Hepatocyte (in vitro differentiated cells): ENCODE measurements at regions not wholly inside any gene's neighbourhood (a gene's known extent, or its start where the extent isn't known, plus 50 kb on each side); places are given as distances from the start of the nearest gene placed in this dataset.

ENCODE experiments used
- DNase-seq: peaks from one replicate; pipeline ENCODE4 v3.0.0-alpha.2; 2016; ENCODE audit warnings: low spot score
- H2AFZ ChIP-seq: fragments of 200-600 bp; sonication (generic); 2 replicates; pipeline ENCODE4 v1.6.0; 2016; ENCODE audit warnings: antibody characterized with exemption, mild to moderate bottlenecking
- H3K27ac ChIP-seq: fragments of 200-600 bp; sonication (generic); 2 replicates; pipeline ENCODE4 v1.5.1; 2016; ENCODE audit warnings: mild to moderate bottlenecking
- H3K27me3 ChIP-seq: fragments of 200-600 bp; sonication (generic); 2 replicates; pipeline ENCODE4 v1.6.1; 2016
- H3K36me3 ChIP-seq: fragments of 200-600 bp; sonication (generic); replicated peaks from 2 replicates; pipeline ENCODE4 v1.5.1; 2016; ENCODE audit warnings: low read depth; ENCODE audit not compliant: insufficient read depth
- H3K4me1 ChIP-seq: fragments of 200-600 bp; sonication (generic); 2 replicates; pipeline ENCODE4 v1.5.1; 2016; ENCODE audit warnings: mild to moderate bottlenecking, moderate library complexity; ENCODE audit not compliant: insufficient read depth
- H3K4me2 ChIP-seq: fragments of 200-600 bp; sonication (generic); 2 replicates; pipeline ENCODE4 v1.6.0; 2016
- H3K4me3 ChIP-seq: fragments of 200-600 bp; sonication (generic); 2 replicates; pipeline ENCODE4 v1.5.1; 2016; ENCODE audit warnings: mild to moderate bottlenecking
- H3K79me2 ChIP-seq: fragments of 200-600 bp; sonication (generic); 2 replicates; pipeline ENCODE4 v1.6.0; 2017; ENCODE audit warnings: mild to moderate bottlenecking
- H3K9me2 ChIP-seq: fragments of 200-600 bp; sonication (generic); replicated peaks from 2 replicates; pipeline ENCODE4 v1.6.0; 2017; ENCODE audit warnings: mild to moderate bottlenecking; ENCODE audit not compliant: insufficient read depth
- H3K9me3 ChIP-seq: fragments of 200-600 bp; sonication (generic); 2 replicates; pipeline ENCODE4 v1.5.1; 2016; ENCODE audit warnings: low read depth, mild to moderate bottlenecking
- H4K20me1 ChIP-seq: fragments of 200-600 bp; sonication (generic); 2 replicates; pipeline ENCODE4 v1.6.0; 2016; ENCODE audit warnings: mild to moderate bottlenecking; ENCODE audit not compliant: insufficient read depth, poor library complexity, severe bottlenecking
- EZH2 ChIP-seq: fragments of 200-600 bp; sonication (generic); IDR thresholded peaks from 2 replicates; pipeline ENCODE4 v1.6.1; 2016; ENCODE audit warnings: antibody characterized with exemption, mild to moderate bottlenecking, borderline replicate concordance
- EZH2phosphoT487 ChIP-seq: fragments of 200-600 bp; sonication (generic); IDR thresholded peaks from one replicate; pipeline ENCODE4 v1.6.1; 2018; ENCODE audit warnings: antibody characterized with exemption, mild to moderate bottlenecking, low read depth, moderate library complexity; ENCODE audit not compliant: unreplicated experiment, severe bottlenecking
- WGBS: methylation state at CpG from one replicate; pipeline ENCODE4 v1.1.6; 2016; ENCODE audit warnings: low lambda C conversion rate; ENCODE audit errors: missing lambda C conversion rate; 5-methylcytosine and 5-hydroxymethylcytosine counted together
- TF ChIP-seq, protein P1 (sequence below): fragments of 200-600 bp; sonication (generic); IDR thresholded peaks from 2 replicates; pipeline ENCODE4 v1.5.1; 2016; ENCODE audit warnings: antibody characterized with exemption, mild to moderate bottlenecking; ENCODE audit not compliant: poor library complexity

- no peak overlapping the region for H3K4me2 ChIP-seq
- H3K27me3 ChIP-seq, result no peaks in the 10 kb centered on the region
- H3K36me3 ChIP-seq, result no peaks in the 10 kb centered on the region
- H3K4me1 ChIP-seq, result no peaks in the 10 kb centered on the region
- no peaks in the 10 kb centered on the region for H3K79me2 ChIP-seq
- H3K27ac ChIP-seq, result no peak overlapping the region
- no peaks in the 10 kb centered on the region for H3K9me3 ChIP-seq
- TF ChIP-seq, protein P1, sequence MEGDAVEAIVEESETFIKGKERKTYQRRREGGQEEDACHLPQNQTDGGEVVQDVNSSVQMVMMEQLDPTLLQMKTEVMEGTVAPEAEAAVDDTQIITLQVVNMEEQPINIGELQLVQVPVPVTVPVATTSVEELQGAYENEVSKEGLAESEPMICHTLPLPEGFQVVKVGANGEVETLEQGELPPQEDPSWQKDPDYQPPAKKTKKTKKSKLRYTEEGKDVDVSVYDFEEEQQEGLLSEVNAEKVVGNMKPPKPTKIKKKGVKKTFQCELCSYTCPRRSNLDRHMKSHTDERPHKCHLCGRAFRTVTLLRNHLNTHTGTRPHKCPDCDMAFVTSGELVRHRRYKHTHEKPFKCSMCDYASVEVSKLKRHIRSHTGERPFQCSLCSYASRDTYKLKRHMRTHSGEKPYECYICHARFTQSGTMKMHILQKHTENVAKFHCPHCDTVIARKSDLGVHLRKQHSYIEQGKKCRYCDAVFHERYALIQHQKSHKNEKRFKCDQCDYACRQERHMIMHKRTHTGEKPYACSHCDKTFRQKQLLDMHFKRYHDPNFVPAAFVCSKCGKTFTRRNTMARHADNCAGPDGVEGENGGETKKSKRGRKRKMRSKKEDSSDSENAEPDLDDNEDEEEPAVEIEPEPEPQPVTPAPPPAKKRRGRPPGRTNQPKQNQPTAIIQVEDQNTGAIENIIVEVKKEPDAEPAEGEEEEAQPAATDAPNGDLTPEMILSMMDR, result no peak
- TF ChIP-seq EZH2, result no peak
- no peak for TF ChIP-seq EZH2phosphoT487
- no peak overlapping the region for H3K4me3 ChIP-seq
- H3K9me2 ChIP-seq, result no peaks in the 10 kb centered on the region
- no peak overlapping the region for H2AFZ ChIP-seq
- DNase-seq, result no peak
- 65% methylated on average over 2 of the region's 2 CpGs for WGBS
- no peaks in the 10 kb centered on the region for H4K20me1 ChIP-seq
Observed at GRCh38 chr21:35113064-35113463, 64.0 kb upstream of the RUNX1 start.

DNA sequence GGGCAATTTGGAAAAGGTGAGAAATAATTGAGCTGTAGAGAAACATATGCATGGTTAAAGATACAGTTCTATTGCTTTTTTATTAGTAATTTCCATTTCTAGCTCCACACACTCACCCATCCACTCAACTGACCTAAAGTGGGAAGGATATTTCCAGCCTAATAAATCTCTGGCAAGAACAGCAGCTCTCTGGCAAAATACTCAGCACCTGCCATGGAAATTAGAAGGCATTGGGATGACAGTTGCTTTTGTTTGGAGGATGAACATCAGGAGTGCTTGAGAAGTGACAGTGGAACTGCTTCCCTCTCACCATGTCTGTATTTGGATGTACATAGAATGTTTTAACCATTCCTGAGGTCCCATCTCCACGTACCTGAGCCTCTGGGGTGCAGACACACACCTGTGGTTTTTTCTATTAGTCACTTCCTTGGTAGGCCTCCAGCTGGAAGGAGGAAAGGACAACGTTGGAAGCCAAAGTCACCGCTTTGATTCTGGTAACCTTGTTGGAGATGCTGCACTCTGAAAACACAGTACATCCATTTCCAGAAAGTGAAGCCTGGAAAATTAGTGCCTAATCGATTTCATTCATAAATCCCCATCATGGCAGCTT lies 62.3 kb upstream of the RUNX1 start:
- WGBS, result 90% methylated on average over 4 of the region's 4 CpGs
- H4K20me1 ChIP-seq, result no peaks in the 10 kb centered on the region

DNA sequence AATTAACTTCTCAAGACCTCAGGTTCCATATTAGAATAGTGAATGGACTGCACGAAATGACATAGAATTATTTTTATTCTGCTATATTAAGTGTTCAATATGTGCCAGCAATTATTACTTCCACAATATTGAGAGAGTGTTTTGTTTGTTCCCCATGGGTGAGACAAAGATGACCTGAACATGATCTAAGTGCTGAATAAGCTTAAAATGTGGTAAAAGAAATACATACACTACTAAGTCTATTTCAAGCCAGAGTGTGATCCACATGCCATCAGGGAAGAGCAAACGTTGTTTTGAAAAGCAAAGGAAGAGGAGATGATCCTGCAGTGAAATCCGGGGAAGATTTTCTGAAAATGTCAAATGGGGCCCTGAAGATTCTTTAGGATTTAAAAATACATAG lies 59.8 kb upstream of the RUNX1 start:
- no peaks in the 10 kb centered on the region for H3K79me2 ChIP-seq
- H3K27me3 ChIP-seq, result no peaks in the 10 kb centered on the region
- H3K27ac ChIP-seq, result no peak overlapping the region
- H3K9me3 ChIP-seq, result no peaks in the 10 kb centered on the region
- H3K4me2 ChIP-seq, result no peak overlapping the region
- TF ChIP-seq EZH2phosphoT487 (no peak), EZH2 (no peak)
- TF ChIP-seq, protein P1, result no peak
- WGBS, result 81% methylated on average over 3 of the region's 3 CpGs
- no peak overlapping the region for H3K4me3 ChIP-seq
- H4K20me1 ChIP-seq, result no peaks in the 10 kb centered on the region
- no peaks in the 10 kb centered on the region for H3K36me3 ChIP-seq
- no peaks in the 10 kb centered on the region for H3K9me2 ChIP-seq
- no peak for DNase-seq
- H3K4me1 ChIP-seq, result no peaks in the 10 kb centered on the region
- H2AFZ ChIP-seq, result no peak overlapping the region

More for the DNA sequence above, 62.3 kb upstream of the RUNX1 start:
- no peaks in the 10 kb centered on the region for H3K4me1 ChIP-seq
- TF ChIP-seq EZH2 (no peak), EZH2phosphoT487 (no peak)
- TF ChIP-seq, protein P1, result no peak
- H3K79me2 ChIP-seq, result no peaks in the 10 kb centered on the region
- DNase-seq, result no peak
- no peak overlapping the region for H3K4me2 ChIP-seq
- H3K27me3 ChIP-seq, result no peaks in the 10 kb centered on the region
- no peaks in the 10 kb centered on the region for H3K9me2 ChIP-seq
- H3K36me3 ChIP-seq, result no peaks in the 10 kb centered on the region
- H3K4me3 ChIP-seq, result no peak overlapping the region
- H3K9me3 ChIP-seq, result no peaks in the 10 kb centered on the region
- no peak overlapping the region for H3K27ac ChIP-seq
- H2AFZ ChIP-seq, result no peak overlapping the region

GRCh38 chr21:35107520-35107919 lies 58.4 kb upstream of the RUNX1 start:
- Histone ChIP-seq H3K4me1 (no peaks in the 10 kb centered on the region), H4K20me1 (no peaks in the 10 kb centered on the region), H3K27me3 (no peaks in the 10 kb centered on the region), H3K36me3 (no peaks in the 10 kb centered on the region), H3K79me2 (no peaks in the 10 kb centered on the region), H3K4me3 (no peak overlapping the region), H3K4me2 (no peak overlapping the region), H2AFZ (no peak overlapping the region), H3K9me2 (no peaks in the 10 kb centered on the region), H3K27ac (no peak overlapping the region), H3K9me3 (no peaks in the 10 kb centered on the region)
- DNase-seq, result no peak
- TF ChIP-seq EZH2phosphoT487 (no peak), EZH2 (no peak)
- TF ChIP-seq, protein P1, result no peak
- WGBS, result 88% methylated on average over 6 of the region's 6 CpGs
